Neural cell (in vitro differentiated cells): ENCODE measurements at regions not wholly inside any gene's neighbourhood (a gene's known extent, or its start where the extent isn't known, plus 50 kb on each side); places are given as distances from the start of the nearest gene placed in this dataset.
A peak's percentile ranks its signal among the peaks of the same experiment; 100 is the strongest.

Experiments used
- H2AFZ ChIP-seq: fragments of 200-600, 300-800 bp; sonication (generic), shearing (Covaris generic); 2 replicates; pipeline ENCODE4 v1.6.0; 2014; ENCODE audit warnings: low read depth, mild to moderate bottlenecking, antibody characterized with exemption, low read length, moderate library complexity
- H3F3A ChIP-seq: fragments of 200-600 bp; shearing (Covaris generic); 2 replicates; pipeline ENCODE4 v1.6.1; 2016; ENCODE audit warnings: mild to moderate bottlenecking, moderate library complexity, mixed read lengths, antibody characterized with exemption, low read length; ENCODE audit not compliant: insufficient read depth, poor library complexity, severe bottlenecking
- H3K27ac ChIP-seq: fragments of 200-600, 300-800 bp; sonication (generic), shearing (Covaris generic); 2 replicates; pipeline ENCODE4 v1.5.1; 2014; ENCODE audit warnings: mild to moderate bottlenecking, low read length, moderate library complexity
- H3K27me3 ChIP-seq: fragments of 300-800, 200-600 bp; sonication (generic), shearing (Covaris generic); 2 replicates; pipeline ENCODE4 v1.6.0; 2014; ENCODE audit warnings: mild to moderate bottlenecking, low read depth, low read length, moderate library complexity; ENCODE audit not compliant: insufficient read depth
- H3K36me3 ChIP-seq: fragments of 300-800, 200-600 bp; sonication (generic), shearing (Covaris generic); 2 replicates; pipeline ENCODE4 v1.5.1; 2014; ENCODE audit warnings: mild to moderate bottlenecking, antibody characterized with exemption, low read length, moderate library complexity; ENCODE audit not compliant: insufficient read depth
- H3K4me2 ChIP-seq: fragments of 300-800, 200-600 bp; sonication (generic), shearing (Covaris generic); 2 replicates; pipeline ENCODE4 v1.6.0; 2014; ENCODE audit warnings: mild to moderate bottlenecking, low read length
- H3K4me3 ChIP-seq: fragments of 300-800, 200-600 bp; sonication (generic), shearing (Covaris generic); 2 replicates; pipeline ENCODE4 v1.5.1; 2014; ENCODE audit warnings: mild to moderate bottlenecking, low read length, moderate library complexity
- H3K79me2 ChIP-seq: fragments of 200-600 bp; shearing (Covaris generic); replicated peaks from 2 replicates; pipeline ENCODE4 v1.6.0; 2014; ENCODE audit warnings: mild to moderate bottlenecking, low read length, moderate library complexity; ENCODE audit not compliant: insufficient read depth
- H3K9ac ChIP-seq: fragments of 300-800, 200-600 bp; sonication (generic), shearing (Covaris generic); 2 replicates; pipeline ENCODE4 v1.6.1; 2016; ENCODE audit warnings: mild to moderate bottlenecking, low read length, mixed read lengths
- H3K9me2 ChIP-seq: fragments of 200-600 bp; shearing (Covaris generic); 2 replicates; pipeline ENCODE4 v1.6.1; 2016; ENCODE audit warnings: mild to moderate bottlenecking, low read length, mixed read lengths; ENCODE audit not compliant: insufficient read depth
- H3K9me3 ChIP-seq: fragments of 200-600, 300-800 bp; sonication (generic), shearing (Covaris generic); 2 replicates; pipeline ENCODE4 v1.6.1; 2016; ENCODE audit warnings: mild to moderate bottlenecking, mixed run types, low read length, moderate library complexity, mixed read lengths
- H4K20me1 ChIP-seq: fragments of 200-600 bp; shearing (Covaris generic); 2 replicates; pipeline ENCODE4 v1.6.1; 2016; ENCODE audit warnings: mild to moderate bottlenecking, mixed run types; ENCODE audit not compliant: insufficient read depth
- CTCF ChIP-seq: fragments of 450-650 bp; IDR thresholded peaks from 2 replicates; pipeline ENCODE4 v1.5.1; 2014; ENCODE audit warnings: antibody characterized with exemption, mild to moderate bottlenecking, moderate library complexity; ENCODE audit not compliant: poor library complexity, severe bottlenecking
- EP300 ChIP-seq: fragments of 450-650 bp; conservative IDR thresholded peaks from 2 replicates; pipeline ENCODE4 v1.6.1; 2014; ENCODE audit warnings: antibody characterized with exemption, mild to moderate bottlenecking, moderate library complexity; ENCODE audit not compliant: poor library complexity, severe bottlenecking
- EZH2 ChIP-seq: fragments of 200-600, 300-800 bp; shearing (Covaris generic), sonication (generic); IDR thresholded peaks from 2 replicates; pipeline ENCODE4 v1.6.1; 2014; ENCODE audit warnings: antibody characterized with exemption, low read length, borderline replicate concordance, mild to moderate bottlenecking; ENCODE audit not compliant: insufficient read depth, poor library complexity, severe bottlenecking
- MXI1 ChIP-seq: fragments of 450-650 bp; conservative IDR thresholded peaks from 2 replicates; pipeline ENCODE4 v1.6.1; 2014; ENCODE audit warnings: antibody characterized with exemption, mild to moderate bottlenecking; ENCODE audit not compliant: poor library complexity, severe bottlenecking
- POLR2AphosphoS5 ChIP-seq: IDR thresholded peaks from 2 replicates; pipeline ENCODE4 v1.6.1; 2012
- RAD21 ChIP-seq: fragments of 450-650 bp; conservative IDR thresholded peaks from 2 replicates; pipeline ENCODE4 v1.6.1; 2014; ENCODE audit warnings: antibody characterized with exemption, mild to moderate bottlenecking, moderate library complexity
- REST ChIP-seq: IDR thresholded peaks from 2 replicates; pipeline ENCODE4 v1.6.1; 2012; ENCODE audit warnings: borderline replicate concordance
- SMC3 ChIP-seq: fragments of 450-650 bp; conservative IDR thresholded peaks from 2 replicates; pipeline ENCODE4 v1.6.1; 2014; ENCODE audit warnings: antibody characterized with exemption, mild to moderate bottlenecking, moderate library complexity; ENCODE audit not compliant: poor library complexity
- TAF1 ChIP-seq: IDR thresholded peaks from 2 replicates; pipeline ENCODE4 v1.6.1; 2012; ENCODE audit warnings: low read depth

GRCh38 chr6:148082696-148083095 lies 259.9 kb upstream of the SASH1 start:
- no peaks in the 10 kb centered on the region for H3K9me2 ChIP-seq
- H3F3A ChIP-seq: no peaks in the 10 kb centered on the region
- no peaks in the 10 kb centered on the region for H3K9me3 ChIP-seq
- H3K4me3 ChIP-seq: peak overlapping the region; percentile 25
- peak overlapping the region; percentile 35 for H3K27ac ChIP-seq
- no peaks in the 10 kb centered on the region for H3K79me2 ChIP-seq
- H3K36me3 ChIP-seq: no peaks in the 10 kb centered on the region
- peak overlapping the region; percentile 13 for H3K9ac ChIP-seq
- H4K20me1 ChIP-seq: no peaks in the 10 kb centered on the region
- H2AFZ ChIP-seq: no peak overlapping the region
- peak overlapping the region; percentile 18 for H3K4me2 ChIP-seq
- no peaks in the 10 kb centered on the region for H3K27me3 ChIP-seq
- TF ChIP-seq POLR2AphosphoS5 (no peak), MXI1 (no peak), EZH2 (no peak), EP300 (no peak), SMC3 (no peak), TAF1 (no peak), RAD21 (no peak)

- no peak overlapping the region for H3K4me3 ChIP-seq
- no peak overlapping the region for H2AFZ ChIP-seq
- H3K27me3 ChIP-seq: no peaks in the 10 kb centered on the region
- H3K9me3 ChIP-seq: no peaks in the 10 kb centered on the region
- H4K20me1 ChIP-seq: no peaks in the 10 kb centered on the region
- H3K36me3 ChIP-seq: no peaks in the 10 kb centered on the region
- H3K9ac ChIP-seq: no peak overlapping the region
- no peaks in the 10 kb centered on the region for H3F3A ChIP-seq
- TF ChIP-seq SMC3: no peak
- no peak for TF ChIP-seq TAF1
- no peak for TF ChIP-seq MXI1
- TF ChIP-seq REST: no peak
- TF ChIP-seq EZH2: no peak
- TF ChIP-seq CTCF: no peak
- TF ChIP-seq RAD21: no peak
- no peak for TF ChIP-seq EP300
- no peak for TF ChIP-seq POLR2AphosphoS5
- no peaks in the 10 kb centered on the region for H3K79me2 ChIP-seq
- H3K4me2 ChIP-seq: no peak overlapping the region
- no peak overlapping the region for H3K27ac ChIP-seq
- H3K9me2 ChIP-seq: no peaks in the 10 kb centered on the region
Observed at GRCh38 chr6:148085631-148086331, 256.9 kb upstream of the SASH1 start.
